NB4 (cell line): ENCODE measurements at regions not wholly inside any gene's neighbourhood (a gene's known extent, or its start where the extent isn't known, plus 50 kb on each side); places are given as distances from the start of the nearest gene placed in this dataset.

ENCODE experiments used
- CTCF ChIP-seq: IDR thresholded peaks from one replicate; pipeline ENCODE4 v1.5.1; 2012; ENCODE audit warnings: low read depth, low read length
- MAX ChIP-seq: IDR thresholded peaks from 2 replicates; pipeline ENCODE4 v1.6.1; 2011; ENCODE audit warnings: low read depth, low read length
- MYC ChIP-seq: IDR thresholded peaks from 2 replicates; pipeline ENCODE4 v1.6.1; 2011; ENCODE audit warnings: low read depth, low read length
- POLR2A ChIP-seq: IDR thresholded peaks from 2 replicates; pipeline ENCODE4 v1.6.1; 2011; ENCODE audit warnings: mild to moderate bottlenecking; ENCODE audit not compliant: insufficient read length; ENCODE audit errors: extremely low read depth

- no peak for TF ChIP-seq CTCF
- no peak for TF ChIP-seq POLR2A
- TF ChIP-seq MAX: no peak
- TF ChIP-seq MYC: no peak
Observed at GRCh38 chr2:196464311-196464710, 175.2 kb upstream of the CCDC150 start.
